NCI-H2029 (cell line): ENCODE measurements at regions not wholly inside any gene's neighbourhood (a gene's known extent, or its start where the extent isn't known, plus 50 kb on each side); places are given as distances from the start of the nearest gene placed in this dataset.

ENCODE experiments used
- DNase-seq: peaks from one replicate; lab custom pipeline; 2025; lab: John Stamatoyannopoulos, UW

- no peak for DNase-seq
Observed at GRCh38 chr12:89185181-89185580, 167.1 kb downstream of the DUSP6 start.

DNA sequence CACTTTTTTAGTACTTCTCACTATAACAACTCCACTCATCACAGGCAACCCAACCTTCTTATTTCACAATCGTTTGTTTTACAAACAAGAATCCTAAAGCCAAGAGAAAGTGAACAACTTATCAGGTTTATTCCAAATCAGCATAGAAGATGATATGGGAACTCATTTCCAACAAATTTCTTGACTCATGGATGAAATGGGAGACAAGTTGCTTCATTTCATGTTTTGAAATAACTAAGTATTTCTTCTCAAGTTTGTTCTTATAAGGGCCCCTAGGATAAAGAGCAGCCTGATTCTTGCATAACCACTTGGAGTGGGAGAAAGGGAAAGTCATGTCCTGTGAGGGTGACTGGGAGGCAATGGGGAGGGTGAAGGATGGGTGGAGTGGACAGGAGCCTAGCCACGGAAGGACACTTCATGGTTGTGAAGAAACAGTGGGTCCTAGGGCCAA is 168.3 kb downstream of the DUSP6 start:
- DNase-seq: no peak

GRCh38 chr12:89181271-89181920 is 170.9 kb downstream of the DUSP6 start:
- DNase-seq: no peak

DNA sequence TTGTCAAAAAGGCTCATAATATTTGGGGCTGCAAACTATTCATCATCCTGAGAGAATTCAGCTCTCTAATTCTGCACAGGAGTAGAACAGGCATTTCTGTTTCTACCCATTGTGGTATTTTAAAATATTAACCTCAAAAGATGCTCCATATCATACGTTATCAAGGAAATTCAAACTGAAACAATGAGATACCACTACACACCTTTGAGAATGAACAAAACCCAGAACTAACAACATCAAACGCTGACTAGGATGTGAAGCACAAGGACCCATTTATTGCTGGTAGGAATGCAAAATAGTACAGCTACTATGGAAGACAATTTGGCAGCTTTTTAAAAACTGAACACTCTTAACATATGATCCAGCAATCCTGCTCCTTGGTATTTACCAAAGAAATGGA is 171.8 kb downstream of the DUSP6 start:
- DNase-seq: no peak

GRCh38 chr12:89179983-89180382 is 172.3 kb downstream of the DUSP6 start:
- peak; percentile 81 for DNase-seq

GRCh38 chr12:89179245-89179644 is 173.1 kb downstream of the DUSP6 start:
- DNase-seq: no peak

DNA sequence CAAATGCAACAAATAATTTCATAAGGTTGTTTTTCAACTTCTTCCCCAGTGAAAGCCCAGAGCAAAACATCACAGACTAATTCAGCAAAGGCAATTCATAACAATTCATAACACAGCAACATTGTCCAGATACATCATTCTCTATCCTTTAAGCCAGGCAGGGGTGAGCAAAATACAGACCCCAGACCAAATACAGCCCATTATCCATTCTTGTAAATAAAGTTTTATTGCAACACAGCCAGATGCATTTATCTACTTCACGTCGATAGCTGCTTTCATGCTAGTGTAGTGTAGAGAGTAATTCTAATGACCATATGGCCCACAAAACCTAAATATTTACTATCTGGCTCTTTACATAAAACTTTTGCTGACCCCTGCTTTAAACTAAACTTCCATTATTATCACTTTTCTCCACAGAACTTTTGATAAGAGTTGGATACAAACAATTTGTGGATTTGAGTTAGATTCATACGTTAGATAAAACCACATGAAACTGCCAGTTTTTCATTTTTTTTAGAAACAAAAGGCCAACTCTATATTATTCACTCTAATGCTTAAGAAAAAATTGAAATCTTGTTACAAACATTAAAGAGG is 174.4 kb downstream of the DUSP6 start:
- no peak for DNase-seq

- no peak for DNase-seq
Observed at GRCh38 chr12:89176676-89177075, 175.6 kb downstream of the DUSP6 start.

DNA sequence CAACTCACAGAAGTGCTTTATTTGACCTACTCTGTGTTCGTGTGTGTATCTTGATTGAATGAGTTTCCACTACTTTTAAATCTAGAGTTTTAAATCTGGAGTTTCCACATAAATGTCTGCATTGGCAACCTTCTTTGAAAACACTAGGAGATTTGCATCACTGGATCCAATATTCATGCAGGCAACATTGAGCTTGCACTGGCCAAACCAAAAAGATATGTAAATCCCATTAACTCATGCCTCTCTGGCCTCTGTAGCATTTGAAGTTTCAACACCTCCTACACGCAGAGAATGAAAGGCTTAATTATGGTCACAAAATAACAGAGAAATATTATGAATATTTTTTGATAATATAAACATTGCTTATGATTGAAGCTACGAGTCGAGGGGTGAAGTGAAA is 178.6 kb downstream of the DUSP6 start:
- DNase-seq: no peak

GRCh38 chr12:89173096-89173495 is 179.2 kb downstream of the DUSP6 start:
- DNase-seq: no peak

DNA sequence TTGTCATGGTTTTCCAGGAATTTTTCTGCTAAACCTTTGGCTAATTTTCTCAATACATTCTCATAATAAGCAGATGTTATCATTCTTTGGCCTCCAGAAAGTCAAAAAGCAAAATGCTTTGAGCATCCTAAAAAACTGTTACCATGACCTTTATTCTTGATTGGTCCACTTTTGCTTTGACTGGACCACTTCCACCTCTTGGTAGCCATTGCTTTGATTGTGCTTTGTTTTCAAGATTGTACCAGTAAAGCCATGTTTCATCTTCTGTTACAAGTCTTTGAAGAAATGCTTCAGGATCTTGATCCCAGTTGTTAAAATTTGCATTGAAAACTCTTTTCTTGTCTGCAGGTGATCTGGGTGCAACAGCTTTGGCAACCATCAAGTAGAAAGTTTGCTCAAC is 180.1 kb downstream of the DUSP6 start:
- DNase-seq: no peak

DNA sequence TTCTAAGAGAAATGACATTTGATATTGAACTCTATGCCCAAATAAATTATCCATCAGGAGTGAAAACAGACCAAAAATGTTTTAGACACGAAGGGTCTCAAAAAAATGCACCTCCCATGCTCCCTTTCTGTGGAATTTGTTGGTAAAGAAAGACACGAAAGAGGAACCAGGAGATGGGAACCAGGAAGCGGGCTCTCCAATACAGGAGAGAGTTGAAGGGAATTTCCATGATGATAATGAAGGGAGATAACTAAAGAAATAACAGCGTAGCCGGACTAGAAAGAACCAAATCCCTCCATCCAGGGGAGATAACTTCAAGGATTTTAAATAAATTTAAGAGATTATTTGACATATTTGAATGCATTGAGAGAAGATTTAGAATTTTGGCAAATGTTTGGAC is 183.0 kb downstream of the DUSP6 start:
- DNase-seq: no peak

DNA sequence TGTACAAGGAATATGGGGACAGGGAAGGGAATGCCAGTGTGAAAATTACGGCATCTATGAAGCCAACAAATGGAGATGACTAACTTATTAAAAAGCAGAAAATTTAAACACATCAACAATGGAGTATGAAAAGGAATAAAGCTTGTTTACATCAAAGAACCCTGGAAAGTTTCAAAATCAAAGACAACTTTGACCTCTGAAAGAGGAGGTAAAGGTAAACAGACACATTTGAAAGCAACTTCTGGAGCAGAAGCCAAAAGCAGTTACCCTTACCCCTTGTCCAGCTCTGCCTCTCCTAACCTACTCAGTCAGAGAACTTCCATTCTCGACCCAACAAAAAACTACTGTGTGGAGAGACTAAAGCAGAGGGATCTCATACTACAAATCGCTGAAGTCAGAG is 184.3 kb downstream of the DUSP6 start:
- DNase-seq: no peak

DNA sequence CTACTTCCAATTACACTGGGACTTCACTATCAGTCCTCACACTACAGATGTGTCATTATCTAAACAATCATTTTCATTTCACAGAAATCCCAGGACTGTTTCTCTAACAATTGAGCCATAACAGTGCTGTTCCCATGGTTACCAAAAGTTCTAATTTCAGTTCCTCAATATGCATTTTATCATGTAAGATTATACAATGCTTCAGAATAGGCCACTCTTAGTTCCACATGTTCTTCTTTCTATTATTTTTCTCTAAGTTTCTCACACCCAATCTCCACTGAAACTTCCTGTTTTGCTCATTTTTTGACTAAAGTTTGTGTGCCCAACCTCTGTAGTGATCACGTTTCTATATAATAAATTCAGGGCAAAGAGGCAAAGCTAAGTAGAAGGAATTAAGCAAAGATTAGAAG is 185.8 kb downstream of the DUSP6 start:
- DNase-seq: no peak

DNA sequence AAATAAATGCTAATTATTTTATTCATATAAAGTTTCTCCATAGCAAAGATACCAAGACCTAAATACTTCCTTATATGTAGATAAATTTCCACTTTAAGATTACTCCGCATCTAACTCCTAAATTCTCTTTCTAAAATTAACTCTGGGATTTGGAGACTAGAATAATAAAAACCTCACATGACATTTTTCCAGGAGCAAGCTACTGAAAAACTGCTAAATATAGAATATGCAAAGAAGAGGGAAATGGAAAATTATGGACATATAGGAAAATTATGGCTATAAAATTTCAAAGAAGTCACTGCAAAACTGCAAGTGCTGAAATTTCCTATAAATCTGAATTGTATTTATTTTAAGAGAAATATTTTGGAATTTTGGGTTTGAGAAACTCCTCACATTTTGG is 186.2 kb downstream of the DUSP6 start:
- no peak for DNase-seq

DNA sequence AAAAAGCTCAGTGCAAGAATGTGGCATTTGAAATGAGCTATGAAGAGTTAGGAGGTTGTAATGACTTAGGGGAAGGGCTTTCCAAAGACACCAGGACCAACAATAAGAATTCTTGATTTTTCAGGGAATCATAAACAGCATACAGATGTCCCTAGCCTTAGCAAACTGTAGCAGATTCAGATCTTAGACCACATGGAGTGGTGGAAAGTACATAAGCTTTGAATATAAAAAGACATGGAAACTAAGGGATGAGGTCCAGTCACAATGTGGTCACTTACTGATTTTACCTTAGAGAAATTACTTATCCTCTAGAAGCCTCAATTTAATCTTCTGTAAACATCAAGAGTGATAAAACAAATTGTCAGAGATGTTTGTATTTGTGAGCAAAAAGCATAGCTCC is 186.6 kb downstream of the DUSP6 start:
- DNase-seq: no peak

DNA sequence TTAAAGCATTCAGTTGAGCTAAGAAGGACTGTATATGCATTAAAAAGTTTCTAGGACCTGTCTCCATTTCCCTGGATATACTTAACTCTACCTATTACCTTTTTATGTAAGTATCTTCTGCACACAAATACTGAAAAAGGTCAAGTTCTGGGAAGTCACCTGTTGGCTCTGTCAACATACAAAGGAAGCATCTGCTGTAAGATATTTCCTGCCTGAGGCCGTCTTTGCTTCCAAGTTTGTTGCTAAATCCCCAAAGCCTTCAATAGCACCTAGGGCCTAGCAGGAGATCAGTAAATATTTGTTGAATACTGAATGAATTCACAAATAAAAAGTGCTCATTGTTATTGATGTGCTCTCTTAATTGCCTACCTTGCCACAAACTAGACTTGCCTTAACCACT is 188.4 kb downstream of the DUSP6 start:
- DNase-seq: no peak

- DNase-seq: no peak
Observed at GRCh38 chr12:89162589-89163261, 189.6 kb downstream of the DUSP6 start.

DNA sequence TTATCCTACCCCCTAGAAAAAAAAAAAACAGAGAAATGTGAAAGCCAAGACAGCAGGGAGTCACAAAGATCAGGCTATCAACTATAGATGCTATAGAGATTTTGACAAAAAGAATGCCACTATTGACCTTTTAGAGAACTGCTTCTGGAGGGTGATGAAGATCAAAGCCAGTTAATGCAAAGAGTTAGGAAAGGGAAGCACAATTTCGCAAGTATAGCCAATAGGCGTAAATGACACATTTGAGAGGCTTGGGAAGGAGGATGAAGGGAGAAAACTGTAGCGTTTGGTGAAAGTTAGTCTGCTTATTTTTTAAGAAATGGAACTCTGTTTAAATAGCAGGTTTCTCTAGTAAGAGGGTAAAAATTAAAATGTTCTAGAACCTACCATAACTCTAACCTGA is 190.7 kb downstream of the DUSP6 start:
- no peak for DNase-seq

GRCh38 chr12:89160716-89161123 is 191.6 kb downstream of the DUSP6 start:
- no peak for DNase-seq

- no peak for DNase-seq
Observed at GRCh38 chr12:89157413-89157812, 194.9 kb downstream of the DUSP6 start.

- DNase-seq: no peak
Observed at GRCh38 chr12:89156862-89157262, 195.4 kb downstream of the DUSP6 start.

DNA sequence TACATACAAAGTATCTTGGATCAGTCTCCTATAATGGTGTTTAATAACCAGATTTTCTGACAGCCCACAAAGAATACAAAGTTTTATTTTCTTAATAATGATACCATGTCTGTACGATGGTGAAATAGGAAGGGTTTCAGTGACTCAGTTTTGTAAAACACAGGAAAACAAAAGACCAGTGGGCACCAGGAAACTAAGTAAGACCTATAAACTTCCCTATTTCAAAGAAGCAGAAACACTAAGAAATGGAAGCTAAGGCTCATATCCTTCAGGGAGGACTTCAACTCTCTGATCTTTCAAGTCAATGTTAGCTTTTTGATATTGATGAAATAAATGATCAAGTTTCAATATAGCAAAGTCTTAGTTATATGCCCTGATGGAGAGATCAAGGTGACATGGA is 196.0 kb downstream of the DUSP6 start:
- no peak for DNase-seq

GRCh38 chr12:89155826-89156225 is 196.5 kb downstream of the DUSP6 start:
- DNase-seq: no peak
